Sigmoid colon (tissue), 6 donors: ENCODE measurements at regions not wholly inside any gene's neighbourhood (a gene's known extent, or its start where the extent isn't known, plus 50 kb on each side); places are given as distances from the start of the nearest gene placed in this dataset.

ENCODE experiments used
- DNase-seq: peaks from one replicate; pipeline ENCODE4 v3.0.0-alpha.2; 2019
- H3K27ac ChIP-seq, 4 donors: fragments of 200-600 bp; sonication (generic); one replicate each; pipeline ENCODE4 v1.5.1; 2016 to 2019; ENCODE audit warnings: mild to moderate bottlenecking in 1 of 4
- H3K27me3 ChIP-seq, 3 donors: fragments of 200-600 bp; sonication (generic); one replicate each; pipeline ENCODE4 v1.5.1; 2019; ENCODE audit warnings: mild to moderate bottlenecking in 1 of 3
- H3K36me3 ChIP-seq, 4 donors: fragments of 200-600 bp; sonication (generic); one replicate each; pipeline ENCODE4 v1.5.1; 2016 to 2019
- H3K4me1 ChIP-seq, 4 donors: fragments of 200-600 bp; sonication (generic); one replicate each; pipeline ENCODE4 v1.5.1; 2017 to 2019
- H3K4me3 ChIP-seq, 4 donors: fragments of 200-600 bp; sonication (generic); one replicate each; pipeline ENCODE4 v1.5.1; 2017 to 2019; ENCODE audit warnings: mild to moderate bottlenecking in 2 of 4, moderate library complexity in 1 of 4
- H3K9me3 ChIP-seq, 4 donors: fragments of 200-600 bp in 3 of 4; sonication (generic) in 3 of 4; one replicate each; pipeline versions ENCODE4 v1.5.1 to v1.6.1; 2013 to 2019
- CTCF ChIP-seq, 4 experiments: fragments of 450-650 bp in 3 of 4; fragments of 200-600 bp in 1 of 4; IDR thresholded peaks; one replicate each; pipeline ENCODE4 v1.5.1; 2016 to 2019; ENCODE audit warnings: antibody characterized with exemption in 4 of 4, mild to moderate bottlenecking in 3 of 4, moderate library complexity in 2 of 4
- EP300 ChIP-seq, 4 donors: sonication (generic); formaldehyde crosslinking; IDR thresholded peaks; one replicate each; pipeline ENCODE4 v1.6.1; 2017; ENCODE audit warnings: antibody characterized with exemption in 4 of 4
- POLR2A ChIP-seq, 2 donors: fragments of 450-650 bp; IDR thresholded peaks; one replicate each; pipeline ENCODE4 v1.6.1; 2016; ENCODE audit warnings: antibody characterized with exemption in 2 of 2, mild to moderate bottlenecking in 2 of 2, moderate library complexity in 2 of 2
- POLR2AphosphoS5 ChIP-seq, 4 donors: sonication (generic); formaldehyde crosslinking; IDR thresholded peaks; one replicate each; pipeline ENCODE4 v1.6.1; 2017; ENCODE audit warnings: antibody characterized with exemption in 4 of 4
- whole genome bisulfite sequencing, 2 donors: extraction: QIAGEN DNeasy Blood & Tissue Kit; methylation state at CpG; one replicate each; pipeline ENCODE4 v1.1.7; 2013; 5-methylcytosine and 5-hydroxymethylcytosine counted together
- intact Hi-C: fragments of 100-400 bp; cut with DNase I; formaldehyde crosslinking; loops from one replicate; pipeline ENCODE4 v1.15.1; 2023
- donor health status: healthy with polysubstance abuse.
- donor health status: healthy.

GRCh38 chr2:66948234-66948633 is 448.9 kb upstream of the ETAA1 start:
- intact Hi-C loops, result no loop called here
- DNase-seq, result no peak
- Histone ChIP-seq H3K36me3 (no peaks in the 10 kb centered on the region), H3K4me3 (no peak overlapping the region), H3K27ac (no peak overlapping the region), H3K9me3 (no peaks in the 10 kb centered on the region), H3K27me3 (no peaks in the 10 kb centered on the region), H3K4me1 (peaks cover 0 to 12% (median 9%) of the 10 kb centered on the region in 4 donors)
- TF ChIP-seq CTCF (IDR thresholded peaks at IDR 0.05) (no peak), POLR2A (IDR thresholded peaks at IDR 0.05) (no peak), EP300 (IDR thresholded peaks at IDR 0.05) (no peak), POLR2AphosphoS5 (IDR thresholded peaks at IDR 0.05) (no peak)
- WGBS, 2 donors, result 75 to 78% methylated on average over 3 of the region's 3 CpGs

GRCh38 chr2:66957198-66957597 is 439.9 kb upstream of the ETAA1 start:
- intact Hi-C loops, result no loop called here
- TF ChIP-seq POLR2AphosphoS5 (IDR thresholded peaks at IDR 0.05) (peak in 1 of 4 donors; percentile 34), EP300 (IDR thresholded peaks at IDR 0.05) (no peak)
- no peak overlapping the region for H3K27ac ChIP-seq

DNA sequence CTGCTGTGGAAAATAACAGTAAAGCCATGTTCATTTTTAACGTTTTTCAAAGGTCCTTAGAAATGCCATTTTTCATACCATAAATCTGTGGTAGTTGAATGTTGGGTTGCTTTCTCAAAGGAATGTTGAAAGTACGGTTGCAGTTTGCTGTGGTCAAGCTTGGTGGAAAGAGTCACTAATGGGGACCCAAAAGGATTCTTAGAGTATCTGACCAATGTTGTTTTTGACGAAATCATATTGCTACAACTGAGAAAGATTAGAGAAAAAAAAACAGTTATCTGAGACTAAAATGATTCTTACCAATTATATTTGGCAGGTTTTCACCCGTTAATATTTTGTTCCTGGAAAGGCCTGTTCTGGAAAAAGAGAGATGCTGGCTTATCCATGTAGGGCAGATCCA is 439.5 kb upstream of the ETAA1 start:
- peaks cover 0 to 51% (median 31%) of the 10 kb centered on the region in 4 donors for H3K4me1 ChIP-seq
- H3K27ac ChIP-seq, result no peak overlapping the region
- intact Hi-C loops, result no loop called here

More at GRCh38 chr2:66957198-66957597, 439.9 kb upstream of the ETAA1 start:
- no peak for DNase-seq
- WGBS, 2 donors, result 68 to 77% methylated on average over 3 of the region's 3 CpGs
- Histone ChIP-seq H3K9me3 (no peaks in the 10 kb centered on the region), H3K4me1 (peaks cover 0 to 51% (median 32%) of the 10 kb centered on the region in 4 donors), H3K36me3 (no peaks in the 10 kb centered on the region), H3K27me3 (no peaks in the 10 kb centered on the region), H3K4me3 (no peak overlapping the region)

GRCh38 chr2:66960161-66960560 is 437.0 kb upstream of the ETAA1 start:
- Histone ChIP-seq H3K36me3 (no peaks in the 10 kb centered on the region), H3K4me1 (peaks cover 0 to 58% (median 40%) of the 10 kb centered on the region in 4 donors), H3K27ac (peak overlapping the region in 3 of 4 donors; percentile 78 to 87 (median 86)), H3K4me3 (no peak overlapping the region), H3K9me3 (no peaks in the 10 kb centered on the region), H3K27me3 (no peaks in the 10 kb centered on the region)
- TF ChIP-seq CTCF (IDR thresholded peaks at IDR 0.05), result no peak
- TF ChIP-seq POLR2A (IDR thresholded peaks at IDR 0.05), result no peak
- no peak for TF ChIP-seq POLR2AphosphoS5 (IDR thresholded peaks at IDR 0.05)
- TF ChIP-seq EP300 (IDR thresholded peaks at IDR 0.05), result no peak
- DNase-seq, result no peak
- 66 to 74% methylated on average over 7 of the region's 7 CpGs for WGBS, 2 donors
- intact Hi-C loops, result loop anchor here (5.0 to 10.0 kb wide), 5 partner anchors 108 to 525 kb away; partner anchors contain the start of gene MEIS1

More for the DNA sequence above, 439.5 kb upstream of the ETAA1 start:
- no peaks in the 10 kb centered on the region for H3K27me3 ChIP-seq
- WGBS, 2 donors, result 83 to 86% methylated on average over 4 of the region's 4 CpGs
- H3K4me3 ChIP-seq, result no peak overlapping the region
- H3K36me3 ChIP-seq, result no peaks in the 10 kb centered on the region
- TF ChIP-seq CTCF (IDR thresholded peaks at IDR 0.05) (no peak), POLR2A (IDR thresholded peaks at IDR 0.05) (no peak), EP300 (IDR thresholded peaks at IDR 0.05) (no peak), POLR2AphosphoS5 (IDR thresholded peaks at IDR 0.05) (no peak)
- no peaks in the 10 kb centered on the region for H3K9me3 ChIP-seq
- no peak for DNase-seq

- Histone ChIP-seq H3K4me3 (no peak overlapping the region), H3K36me3 (no peaks in the 10 kb centered on the region), H3K9me3 (no peaks in the 10 kb centered on the region), H3K4me1 (peaks cover 0 to 51% (median 26%) of the 10 kb centered on the region in 4 donors), H3K27ac (peak overlapping the region; percentile 44 to 87 (median 82)), H3K27me3 (no peaks in the 10 kb centered on the region)
- WGBS, 2 donors, result 58 to 61% methylated on average over 3 of the region's 3 CpGs
- peak; percentile 94 for DNase-seq
- peak; percentile 58 to 93 (median 78) for TF ChIP-seq EP300 (IDR thresholded peaks at IDR 0.05)
- no peak for TF ChIP-seq POLR2A (IDR thresholded peaks at IDR 0.05)
- TF ChIP-seq POLR2AphosphoS5 (IDR thresholded peaks at IDR 0.05), result peak; percentile 87 to 98 (median 92)
- intact Hi-C loops, result loop anchor here (2.0 to 10.0 kb wide), 6 partner anchors 74 to 528 kb away; partner anchors contain the start of gene MEIS1
Observed at GRCh38 chr2:66962716-66963115, 434.4 kb upstream of the ETAA1 start.

- Histone ChIP-seq H3K27ac (no peak overlapping the region), H3K9me3 (no peaks in the 10 kb centered on the region), H3K4me3 (no peak overlapping the region), H3K36me3 (no peaks in the 10 kb centered on the region), H3K4me1 (peaks cover 0 to 50% (median 32%) of the 10 kb centered on the region in 4 donors), H3K27me3 (no peaks in the 10 kb centered on the region)
- intact Hi-C loops, result loop anchor here (10.0 kb wide), 3 partner anchors 152 to 532 kb away; partner anchors contain the start of gene MEIS1
- TF ChIP-seq CTCF (IDR thresholded peaks at IDR 0.05) (no peak), POLR2AphosphoS5 (IDR thresholded peaks at IDR 0.05) (no peak), POLR2A (IDR thresholded peaks at IDR 0.05) (no peak), EP300 (IDR thresholded peaks at IDR 0.05) (no peak)
- WGBS, 2 donors, result 81 to 84% methylated on average over 3 of the region's 3 CpGs
- DNase-seq, result no peak
Observed at GRCh38 chr2:66966631-66967030, 430.5 kb upstream of the ETAA1 start.
